Esophagus mucosa (tissue), 1 donor: ENCODE measurements at regions not wholly inside any gene's neighbourhood (a gene's known extent, or its start where the extent isn't known, plus 50 kb on each side); places are given as distances from the start of the nearest gene placed in this dataset.
A peak's percentile ranks its signal among the peaks of the same experiment; 100 is the strongest.

Source experiments
- ATAC-seq: fragments of 200-7000 bp; cut with Tn5 transposase; one replicate; pipeline ENCODE4 v1.9.1; 2020
- donor health status: DM: yes; HTN: yes; CAD: no.

- ATAC-seq: peak; percentile 57
These were observed 513.9 kb downstream of the GATA3 start for GRCh38 chr10:8568401-8568800.

GRCh38 chr10:8575620-8576019, 521.1 kb downstream of the GATA3 start:
- no peak for ATAC-seq

- ATAC-seq: no peak
These were observed 521.8 kb downstream of the GATA3 start for GRCh38 chr10:8576281-8576680.

GRCh38 chr10:8576911-8577310, 522.4 kb downstream of the GATA3 start:
- no peak for ATAC-seq

GRCh38 chr10:8577686-8578085, 523.2 kb downstream of the GATA3 start:
- ATAC-seq: no peak

GRCh38 chr10:8581521-8582225, 527.2 kb downstream of the GATA3 start:
- peak; percentile 81 for ATAC-seq

- no peak for ATAC-seq
These were observed 528.6 kb downstream of the GATA3 start for GRCh38 chr10:8583096-8583495.

GRCh38 chr10:8584666-8585065, 530.2 kb downstream of the GATA3 start:
- no peak for ATAC-seq

GRCh38 chr10:8586504-8586903, 532.0 kb downstream of the GATA3 start:
- ATAC-seq: no peak

GRCh38 chr10:8588135-8588534, 533.6 kb downstream of the GATA3 start:
- ATAC-seq: no peak

- no peak for ATAC-seq
These were observed 536.0 kb downstream of the GATA3 start for GRCh38 chr10:8590518-8590917.

GRCh38 chr10:8591640-8592039, 537.2 kb downstream of the GATA3 start:
- ATAC-seq: no peak

GRCh38 chr10:8594176-8594575, 539.7 kb downstream of the GATA3 start:
- peak; percentile 91 for ATAC-seq

- no peak for ATAC-seq
These were observed 540.2 kb downstream of the GATA3 start for GRCh38 chr10:8594711-8595110.

- ATAC-seq: no peak
These were observed 540.7 kb downstream of the GATA3 start for GRCh38 chr10:8595140-8595539.

- peak; percentile 35 for ATAC-seq
These were observed 542.5 kb downstream of the GATA3 start for GRCh38 chr10:8596929-8597472.

- ATAC-seq: no peak
These were observed 545.7 kb downstream of the GATA3 start for GRCh38 chr10:8600192-8600591.

GRCh38 chr10:8602821-8603220, 548.3 kb downstream of the GATA3 start:
- ATAC-seq: no peak

GRCh38 chr10:8614054-8614565, 559.6 kb downstream of the GATA3 start:
- no peak for ATAC-seq

- no peak for ATAC-seq
These were observed 560.6 kb downstream of the GATA3 start for GRCh38 chr10:8615118-8615517.

GRCh38 chr10:8616166-8616565, 561.7 kb downstream of the GATA3 start:
- ATAC-seq: peak; percentile 79

GRCh38 chr10:8617792-8618191, 563.3 kb downstream of the GATA3 start:
- ATAC-seq: no peak

GRCh38 chr10:8618834-8619233, 564.3 kb downstream of the GATA3 start:
- ATAC-seq: peak; percentile 79

GRCh38 chr10:8628351-8628750, 573.9 kb downstream of the GATA3 start:
- no peak for ATAC-seq

GRCh38 chr10:8633909-8634308, 579.4 kb downstream of the GATA3 start:
- ATAC-seq: no peak
